ENCODE measurements at regions not wholly inside any gene's neighbourhood (a gene's known extent, or its start where the extent isn't known, plus 50 kb on each side); places are given as distances from the start of the nearest gene placed in this dataset.

- TF ChIP-seq, protein P1, sequence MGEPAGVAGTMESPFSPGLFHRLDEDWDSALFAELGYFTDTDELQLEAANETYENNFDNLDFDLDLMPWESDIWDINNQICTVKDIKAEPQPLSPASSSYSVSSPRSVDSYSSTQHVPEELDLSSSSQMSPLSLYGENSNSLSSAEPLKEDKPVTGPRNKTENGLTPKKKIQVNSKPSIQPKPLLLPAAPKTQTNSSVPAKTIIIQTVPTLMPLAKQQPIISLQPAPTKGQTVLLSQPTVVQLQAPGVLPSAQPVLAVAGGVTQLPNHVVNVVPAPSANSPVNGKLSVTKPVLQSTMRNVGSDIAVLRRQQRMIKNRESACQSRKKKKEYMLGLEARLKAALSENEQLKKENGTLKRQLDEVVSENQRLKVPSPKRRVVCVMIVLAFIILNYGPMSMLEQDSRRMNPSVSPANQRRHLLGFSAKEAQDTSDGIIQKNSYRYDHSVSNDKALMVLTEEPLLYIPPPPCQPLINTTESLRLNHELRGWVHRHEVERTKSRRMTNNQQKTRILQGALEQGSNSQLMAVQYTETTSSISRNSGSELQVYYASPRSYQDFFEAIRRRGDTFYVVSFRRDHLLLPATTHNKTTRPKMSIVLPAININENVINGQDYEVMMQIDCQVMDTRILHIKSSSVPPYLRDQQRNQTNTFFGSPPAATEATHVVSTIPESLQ (CRISPR knock-in tag; IDR thresholded peaks at IDR 0.05) = no peak
- no peak for TF ChIP-seq USF1 (CRISPR knock-in tag; IDR thresholded peaks at IDR 0.05)
- no peak for TF ChIP-seq ZNF232 (CRISPR knock-in tag; IDR thresholded peaks at IDR 0.05)
- TF ChIP-seq, protein P2, sequence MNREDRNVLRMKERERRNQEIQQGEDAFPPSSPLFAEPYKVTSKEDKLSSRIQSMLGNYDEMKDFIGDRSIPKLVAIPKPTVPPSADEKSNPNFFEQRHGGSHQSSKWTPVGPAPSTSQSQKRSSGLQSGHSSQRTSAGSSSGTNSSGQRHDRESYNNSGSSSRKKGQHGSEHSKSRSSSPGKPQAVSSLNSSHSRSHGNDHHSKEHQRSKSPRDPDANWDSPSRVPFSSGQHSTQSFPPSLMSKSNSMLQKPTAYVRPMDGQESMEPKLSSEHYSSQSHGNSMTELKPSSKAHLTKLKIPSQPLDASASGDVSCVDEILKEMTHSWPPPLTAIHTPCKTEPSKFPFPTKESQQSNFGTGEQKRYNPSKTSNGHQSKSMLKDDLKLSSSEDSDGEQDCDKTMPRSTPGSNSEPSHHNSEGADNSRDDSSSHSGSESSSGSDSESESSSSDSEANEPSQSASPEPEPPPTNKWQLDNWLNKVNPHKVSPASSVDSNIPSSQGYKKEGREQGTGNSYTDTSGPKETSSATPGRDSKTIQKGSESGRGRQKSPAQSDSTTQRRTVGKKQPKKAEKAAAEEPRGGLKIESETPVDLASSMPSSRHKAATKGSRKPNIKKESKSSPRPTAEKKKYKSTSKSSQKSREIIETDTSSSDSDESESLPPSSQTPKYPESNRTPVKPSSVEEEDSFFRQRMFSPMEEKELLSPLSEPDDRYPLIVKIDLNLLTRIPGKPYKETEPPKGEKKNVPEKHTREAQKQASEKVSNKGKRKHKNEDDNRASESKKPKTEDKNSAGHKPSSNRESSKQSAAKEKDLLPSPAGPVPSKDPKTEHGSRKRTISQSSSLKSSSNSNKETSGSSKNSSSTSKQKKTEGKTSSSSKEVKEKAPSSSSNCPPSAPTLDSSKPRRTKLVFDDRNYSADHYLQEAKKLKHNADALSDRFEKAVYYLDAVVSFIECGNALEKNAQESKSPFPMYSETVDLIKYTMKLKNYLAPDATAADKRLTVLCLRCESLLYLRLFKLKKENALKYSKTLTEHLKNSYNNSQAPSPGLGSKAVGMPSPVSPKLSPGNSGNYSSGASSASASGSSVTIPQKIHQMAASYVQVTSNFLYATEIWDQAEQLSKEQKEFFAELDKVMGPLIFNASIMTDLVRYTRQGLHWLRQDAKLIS (CRISPR knock-in tag; IDR thresholded peaks at IDR 0.05; ENCODE audit: borderline replicate concordance) = no peak
- TF ChIP-seq, protein P3, sequence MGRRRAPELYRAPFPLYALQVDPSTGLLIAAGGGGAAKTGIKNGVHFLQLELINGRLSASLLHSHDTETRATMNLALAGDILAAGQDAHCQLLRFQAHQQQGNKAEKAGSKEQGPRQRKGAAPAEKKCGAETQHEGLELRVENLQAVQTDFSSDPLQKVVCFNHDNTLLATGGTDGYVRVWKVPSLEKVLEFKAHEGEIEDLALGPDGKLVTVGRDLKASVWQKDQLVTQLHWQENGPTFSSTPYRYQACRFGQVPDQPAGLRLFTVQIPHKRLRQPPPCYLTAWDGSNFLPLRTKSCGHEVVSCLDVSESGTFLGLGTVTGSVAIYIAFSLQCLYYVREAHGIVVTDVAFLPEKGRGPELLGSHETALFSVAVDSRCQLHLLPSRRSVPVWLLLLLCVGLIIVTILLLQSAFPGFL (CRISPR knock-in tag; IDR thresholded peaks at IDR 0.05; ENCODE audit: borderline replicate concordance) = no peak
- TF ChIP-seq ZNF423 (CRISPR knock-in tag; IDR thresholded peaks at IDR 0.05) = no peak
- no peak for TF ChIP-seq FOXK1 (CRISPR knock-in tag; IDR thresholded peaks at IDR 0.05)
- TF ChIP-seq CTCF (IDR thresholded peaks at IDR 0.05) = no peak
- TF ChIP-seq ZNF532 (CRISPR knock-in tag; IDR thresholded peaks at IDR 0.05; ENCODE audit: borderline replicate concordance) = no peak
These were observed 102.7 kb upstream of the PRSS1 start (continued) for GRCh38 chr7:142646386-142647140.

DNA sequence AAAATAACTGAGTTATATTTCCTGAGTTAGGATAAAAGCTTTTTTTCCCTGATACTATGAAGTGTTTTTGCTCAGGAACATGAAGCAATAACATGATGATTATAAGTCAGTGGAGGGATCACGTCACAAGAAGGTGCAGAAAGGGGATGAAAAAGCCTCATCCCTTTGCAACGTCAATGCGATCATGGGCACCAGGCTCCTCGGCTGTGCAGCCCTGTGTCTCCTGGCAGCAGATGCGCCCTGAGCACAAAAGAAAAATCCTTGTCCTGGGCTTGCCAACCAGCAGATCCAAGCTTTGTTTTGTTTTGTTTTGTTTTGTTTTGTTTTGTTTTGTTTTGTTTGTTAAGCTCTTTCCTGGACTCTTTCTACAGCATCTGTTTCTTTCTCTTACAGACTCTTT, 103.5 kb upstream of the PRSS1 start:
- no peak for TF ChIP-seq RORB (CRISPR knock-in tag; IDR thresholded peaks at IDR 0.05)
- TF ChIP-seq, protein P1 (CRISPR knock-in tag; IDR thresholded peaks at IDR 0.05) = no peak
- DNase-seq (ENCODE audit: low spot score) = no peak
- H3K36me3 Mint-ChIP-seq = no peaks in the 10 kb centered on the region
- H3K9me3 Mint-ChIP-seq = no peaks in the 10 kb centered on the region
- ChIA-PET POLR2A (no interaction called here), CTCF (interaction anchor here (1.3 to 2.3 kb wide), 2 partner anchors 13 to 138 kb away, joined by 4 to 5 read pairs; no protein-coding TSS in a partner anchor)
- H3K4me1 Mint-ChIP-seq = no peaks in the 10 kb centered on the region
- no peaks in the 10 kb centered on the region for H3K27me3 Mint-ChIP-seq (ENCODE audit: low read depth)
- no peak overlapping the region for H3K27ac Mint-ChIP-seq
- no peak overlapping the region for H3K4me3 Mint-ChIP-seq
- ATAC-seq = no peak
